T-helper 2 cell treated with Interferon-gamma antibody and Interleukin-4, amounts not matched to agents 5 μg/mL and 100 μg/mL, for 36 hours (primary cell): ENCODE measurements at regions not wholly inside any gene's neighbourhood (a gene's known extent, or its start where the extent isn't known, plus 50 kb on each side); places are given as distances from the start of the nearest gene placed in this dataset.
"Not testable (repeated sequence)": the region's sequence is repeated elsewhere in the genome, so short reads cannot be mapped to it uniquely, and the experiment has no call there.

Experiments
- DNase-seq: peaks from one replicate; pipeline ENCODE4 v3.0.0; 2021; ENCODE audit warnings: low spot score
- H3K27ac Mint-ChIP-seq: one replicate; pipeline ENCODE4 v1.8.0; 2021; ENCODE audit warnings: mild to moderate bottlenecking, mixed read lengths
- H3K27me3 Mint-ChIP-seq: one replicate; pipeline ENCODE4 v1.8.0; 2021; ENCODE audit warnings: low read depth, mixed read lengths
- H3K36me3 Mint-ChIP-seq: one replicate; pipeline ENCODE4 v1.8.0; 2021; ENCODE audit warnings: low read depth, mixed read lengths
- H3K4me1 Mint-ChIP-seq: one replicate; pipeline ENCODE4 v1.8.0; 2021; ENCODE audit warnings: low read depth, mixed read lengths
- H3K4me3 Mint-ChIP-seq: one replicate; pipeline ENCODE4 v1.8.0; 2022; ENCODE audit warnings: mild to moderate bottlenecking, moderate library complexity, mixed read lengths
- H3K9me3 Mint-ChIP-seq: one replicate; pipeline ENCODE4 v1.8.0; 2021; ENCODE audit warnings: mixed read lengths

GRCh38 chrX:924017-924416, 288.4 kb downstream of the CRLF2 start:
- H3K27ac Mint-ChIP-seq: no peak overlapping the region
- H3K36me3 Mint-ChIP-seq: no peaks in the 10 kb centered on the region
- H3K4me3 Mint-ChIP-seq: no peak overlapping the region
- H3K4me1 Mint-ChIP-seq: no peaks in the 10 kb centered on the region
- H3K27me3 Mint-ChIP-seq: no peaks in the 10 kb centered on the region
- DNase-seq: no peak
- H3K9me3 Mint-ChIP-seq: no peaks in the 10 kb centered on the region

- Mint-ChIP-seq H3K27me3 (no peaks in the 10 kb centered on the region), H3K36me3 (no peaks in the 10 kb centered on the region), H3K4me3 (no peak overlapping the region), H3K9me3 (no peaks in the 10 kb centered on the region), H3K27ac (no peak overlapping the region), H3K4me1 (no peaks in the 10 kb centered on the region)
- no peak for DNase-seq
Measured at GRCh38 chrX:920234-920799, 289.7 kb downstream of the SHOX start.

GRCh38 chrX:916230-916599, 285.6 kb downstream of the SHOX start:
- Mint-ChIP-seq H3K9me3 (peaks cover 9% of the 10 kb centered on the region), H3K4me1 (no peaks in the 10 kb centered on the region), H3K27ac (no peak overlapping the region), H3K36me3 (no peaks in the 10 kb centered on the region), H3K4me3 (no peak overlapping the region), H3K27me3 (no peaks in the 10 kb centered on the region)
- no peak for DNase-seq

GRCh38 chrX:915427-916229, 285.0 kb downstream of the SHOX start:
- H3K36me3 Mint-ChIP-seq: no peaks in the 10 kb centered on the region
- DNase-seq: no peak
- H3K9me3 Mint-ChIP-seq: peaks cover 9% of the 10 kb centered on the region
- no peak overlapping the region for H3K27ac Mint-ChIP-seq
- no peaks in the 10 kb centered on the region for H3K27me3 Mint-ChIP-seq
- H3K4me3 Mint-ChIP-seq: no peak overlapping the region
- H3K4me1 Mint-ChIP-seq: no peaks in the 10 kb centered on the region

GRCh38 chrX:914206-914605, 283.6 kb downstream of the SHOX start:
- peaks cover 17% of the 10 kb centered on the region for H3K9me3 Mint-ChIP-seq
- H3K4me3 Mint-ChIP-seq: no peak overlapping the region
- no peak overlapping the region for H3K27ac Mint-ChIP-seq
- no peaks in the 10 kb centered on the region for H3K4me1 Mint-ChIP-seq
- no peaks in the 10 kb centered on the region for H3K36me3 Mint-ChIP-seq
- no peaks in the 10 kb centered on the region for H3K27me3 Mint-ChIP-seq
- no peak for DNase-seq

GRCh38 chrX:912677-913076, 282.1 kb downstream of the SHOX start:
- Mint-ChIP-seq H3K27ac (no peak overlapping the region), H3K36me3 (no peaks in the 10 kb centered on the region), H3K4me1 (no peaks in the 10 kb centered on the region), H3K4me3 (no peak overlapping the region), H3K27me3 (no peaks in the 10 kb centered on the region), H3K9me3 (peaks cover 19% of the 10 kb centered on the region)
- no peak for DNase-seq

GRCh38 chrX:909068-909467, 278.5 kb downstream of the SHOX start:
- not testable (repeated sequence) for H3K27ac Mint-ChIP-seq, DNase-seq, H3K4me3 Mint-ChIP-seq, H3K36me3 Mint-ChIP-seq, H3K4me1 Mint-ChIP-seq, H3K27me3 Mint-ChIP-seq
- peaks cover 24% of the 10 kb centered on the region for H3K9me3 Mint-ChIP-seq

- Mint-ChIP-seq H3K27ac (no peak overlapping the region), H3K9me3 (peaks cover 22% of the 10 kb centered on the region), H3K36me3 (no peaks in the 10 kb centered on the region), H3K4me1 (no peaks in the 10 kb centered on the region), H3K4me3 (no peak overlapping the region), H3K27me3 (no peaks in the 10 kb centered on the region)
- no peak for DNase-seq
Measured at GRCh38 chrX:906586-906985, 276.0 kb downstream of the SHOX start.

GRCh38 chrX:905848-906566, 275.4 kb downstream of the SHOX start:
- H3K27me3 Mint-ChIP-seq: no peaks in the 10 kb centered on the region
- no peaks in the 10 kb centered on the region for H3K36me3 Mint-ChIP-seq
- no peak overlapping the region for H3K4me3 Mint-ChIP-seq
- peaks cover 22% of the 10 kb centered on the region for H3K9me3 Mint-ChIP-seq
- no peak overlapping the region for H3K27ac Mint-ChIP-seq
- DNase-seq: no peak
- no peaks in the 10 kb centered on the region for H3K4me1 Mint-ChIP-seq

GRCh38 chrX:903116-903515, 272.5 kb downstream of the SHOX start:
- peaks cover 24% of the 10 kb centered on the region for H3K9me3 Mint-ChIP-seq
- H3K4me1 Mint-ChIP-seq: no peaks in the 10 kb centered on the region
- no peak overlapping the region for H3K27ac Mint-ChIP-seq
- H3K36me3 Mint-ChIP-seq: no peaks in the 10 kb centered on the region
- no peaks in the 10 kb centered on the region for H3K27me3 Mint-ChIP-seq
- DNase-seq: no peak
- H3K4me3 Mint-ChIP-seq: no peak overlapping the region

- H3K4me3 Mint-ChIP-seq: no peak overlapping the region
- H3K4me1 Mint-ChIP-seq: no peaks in the 10 kb centered on the region
- H3K9me3 Mint-ChIP-seq: peaks cover 49% of the 10 kb centered on the region
- DNase-seq: no peak
- H3K27ac Mint-ChIP-seq: no peak overlapping the region
- H3K36me3 Mint-ChIP-seq: no peaks in the 10 kb centered on the region
- no peaks in the 10 kb centered on the region for H3K27me3 Mint-ChIP-seq
Measured at GRCh38 chrX:896256-896655, 265.7 kb downstream of the SHOX start.

- H3K9me3 Mint-ChIP-seq: peaks cover 46% of the 10 kb centered on the region
- DNase-seq: no peak
- H3K36me3 Mint-ChIP-seq: no peaks in the 10 kb centered on the region
- H3K27me3 Mint-ChIP-seq: no peaks in the 10 kb centered on the region
- H3K4me1 Mint-ChIP-seq: no peaks in the 10 kb centered on the region
- H3K27ac Mint-ChIP-seq: no peak overlapping the region
- no peak overlapping the region for H3K4me3 Mint-ChIP-seq
Measured at GRCh38 chrX:889966-890651, 259.5 kb downstream of the SHOX start.

- H3K27me3 Mint-ChIP-seq, H3K27ac Mint-ChIP-seq, H3K4me1 Mint-ChIP-seq, H3K36me3 Mint-ChIP-seq, DNase-seq, H3K4me3 Mint-ChIP-seq: not testable (repeated sequence)
- peaks cover 40% of the 10 kb centered on the region for H3K9me3 Mint-ChIP-seq
Measured at GRCh38 chrX:887724-888123, 257.1 kb downstream of the SHOX start.

GRCh38 chrX:883588-883987, 253.0 kb downstream of the SHOX start:
- Mint-ChIP-seq H3K27me3 (no peaks in the 10 kb centered on the region), H3K4me3 (no peak overlapping the region), H3K4me1 (no peaks in the 10 kb centered on the region), H3K9me3 (peaks cover 33% of the 10 kb centered on the region), H3K27ac (no peak overlapping the region), H3K36me3 (peaks cover 4% of the 10 kb centered on the region)
- DNase-seq: no peak
